ENCODE measurements at regions not wholly inside any gene's neighbourhood (a gene's known extent, or its start where the extent isn't known, plus 50 kb on each side); places are given as distances from the start of the nearest gene placed in this dataset.
"Not testable (repeated sequence)": the region's sequence is repeated elsewhere in the genome, so short reads cannot be mapped to it uniquely, and the experiment has no call there.

GRCh38 chr11:31949733-31950200 lies 138.6 kb upstream of the PAX6 start:
- DNase-seq; POLR2A ChIA-PET; H3K36me3 Mint-ChIP-seq (ENCODE audit: low read depth); H3K4me3 Mint-ChIP-seq; ATAC-seq; CTCF ChIA-PET; H3K27ac Mint-ChIP-seq; H3K9me3 Mint-ChIP-seq (ENCODE audit: insufficient read depth): not testable (repeated sequence)
- Mint-ChIP-seq H3K27me3 (ENCODE audit: low read depth) (peaks cover 15% of the 10 kb centered on the region), H3K4me1 (ENCODE audit: low read depth) (peaks cover 10% of the 10 kb centered on the region)

- Mint-ChIP-seq H3K4me1 (ENCODE audit: low read depth) (peaks cover 17% of the 10 kb centered on the region), H3K27me3 (ENCODE audit: low read depth) (peaks cover 15% of the 10 kb centered on the region), H3K4me3 (no peak overlapping the region), H3K27ac (no peak overlapping the region), H3K36me3 (ENCODE audit: low read depth) (no peaks in the 10 kb centered on the region), H3K9me3 (ENCODE audit: insufficient read depth) (no peaks in the 10 kb centered on the region)
- ChIA-PET POLR2A (no interaction called here), CTCF (no interaction called here)
- DNase-seq (no peak), ATAC-seq (no peak)
Measured at GRCh38 chr11:31947051-31947450, 135.9 kb upstream of the PAX6 start.

- Mint-ChIP-seq H3K4me3 (no peak overlapping the region), H3K4me1 (ENCODE audit: low read depth) (peaks cover 7% of the 10 kb centered on the region), H3K9me3 (ENCODE audit: insufficient read depth) (no peaks in the 10 kb centered on the region), H3K36me3 (ENCODE audit: low read depth) (no peaks in the 10 kb centered on the region), H3K27me3 (ENCODE audit: low read depth) (peaks cover 13% of the 10 kb centered on the region), H3K27ac (no peak overlapping the region)
- CTCF ChIA-PET = interaction anchor here (1.5 kb wide), 1 partner anchor 11 kb away, joined by 4 read pairs; no protein-coding TSS in a partner anchor
- POLR2A ChIA-PET = no interaction called here
- ATAC-seq (no peak), DNase-seq (no peak)
Measured at GRCh38 chr11:31943056-31943780, 132.1 kb upstream of the PAX6 start.

- no peak for ATAC-seq
- Mint-ChIP-seq H3K4me1 (ENCODE audit: low read depth) (peaks cover 7% of the 10 kb centered on the region), H3K9me3 (ENCODE audit: insufficient read depth) (no peaks in the 10 kb centered on the region), H3K4me3 (no peak overlapping the region), H3K27ac (no peak overlapping the region), H3K27me3 (ENCODE audit: low read depth) (peaks cover 12% of the 10 kb centered on the region), H3K36me3 (ENCODE audit: low read depth) (no peaks in the 10 kb centered on the region)
- POLR2A ChIA-PET = no interaction called here
- DNase-seq = no peak
- CTCF ChIA-PET = no interaction called here
Measured at GRCh38 chr11:31940371-31941037, 129.4 kb upstream of the PAX6 start.

- CTCF ChIA-PET = no interaction called here
- Mint-ChIP-seq H3K36me3 (ENCODE audit: low read depth) (no peaks in the 10 kb centered on the region), H3K27ac (no peak overlapping the region), H3K9me3 (ENCODE audit: insufficient read depth) (no peaks in the 10 kb centered on the region), H3K27me3 (ENCODE audit: low read depth) (peaks cover 8% of the 10 kb centered on the region), H3K4me3 (no peak overlapping the region), H3K4me1 (ENCODE audit: low read depth) (peaks cover 7% of the 10 kb centered on the region)
- POLR2A ChIA-PET = no interaction called here
- DNase-seq = no peak
- ATAC-seq = no peak
Measured at GRCh38 chr11:31939004-31939403, 127.9 kb upstream of the PAX6 start.

GRCh38 chr11:31936312-31936711 lies 125.2 kb upstream of the PAX6 start:
- CTCF ChIA-PET = no interaction called here

GRCh38 chr11:31932879-31933278 lies 121.8 kb upstream of the PAX6 start:
- peaks cover 7% of the 10 kb centered on the region for H3K27me3 Mint-ChIP-seq (ENCODE audit: low read depth)

More at GRCh38 chr11:31936312-31936711, 125.2 kb upstream of the PAX6 start:
- Mint-ChIP-seq H3K9me3 (ENCODE audit: insufficient read depth) (no peaks in the 10 kb centered on the region), H3K27ac (no peak overlapping the region), H3K4me3 (no peak overlapping the region), H3K4me1 (ENCODE audit: low read depth) (no peaks in the 10 kb centered on the region), H3K27me3 (ENCODE audit: low read depth) (peaks cover 7% of the 10 kb centered on the region), H3K36me3 (ENCODE audit: low read depth) (no peaks in the 10 kb centered on the region)
- DNase-seq (no peak), ATAC-seq (no peak)
- POLR2A ChIA-PET = no interaction called here

GRCh38 chr11:31927982-31928381 lies 116.9 kb upstream of the PAX6 start:
- no peak for DNase-seq
- no peak overlapping the region for H3K4me3 Mint-ChIP-seq
- H3K27ac Mint-ChIP-seq = no peak overlapping the region
- ChIA-PET CTCF (no interaction called here), POLR2A (no interaction called here)
- H3K27me3 Mint-ChIP-seq (ENCODE audit: low read depth) = peaks cover 6% of the 10 kb centered on the region
- no peaks in the 10 kb centered on the region for H3K4me1 Mint-ChIP-seq (ENCODE audit: low read depth)
- H3K9me3 Mint-ChIP-seq (ENCODE audit: insufficient read depth) = no peaks in the 10 kb centered on the region
- no peaks in the 10 kb centered on the region for H3K36me3 Mint-ChIP-seq (ENCODE audit: low read depth)
- ATAC-seq = no peak

More at GRCh38 chr11:31932879-31933278, 121.8 kb upstream of the PAX6 start:
- no peak for DNase-seq
- Mint-ChIP-seq H3K4me1 (ENCODE audit: low read depth) (no peaks in the 10 kb centered on the region), H3K4me3 (no peak overlapping the region), H3K27ac (no peak overlapping the region), H3K9me3 (ENCODE audit: insufficient read depth) (no peaks in the 10 kb centered on the region), H3K36me3 (ENCODE audit: low read depth) (no peaks in the 10 kb centered on the region)
- CTCF ChIA-PET = no interaction called here
- ATAC-seq = no peak
- POLR2A ChIA-PET = no interaction called here

GRCh38 chr11:31926816-31927528 lies 115.8 kb upstream of the PAX6 start:
- ATAC-seq = no peak
- Mint-ChIP-seq H3K4me3 (no peak overlapping the region), H3K27ac (no peak overlapping the region), H3K36me3 (ENCODE audit: low read depth) (no peaks in the 10 kb centered on the region), H3K9me3 (ENCODE audit: insufficient read depth) (no peaks in the 10 kb centered on the region), H3K4me1 (ENCODE audit: low read depth) (no peaks in the 10 kb centered on the region), H3K27me3 (ENCODE audit: low read depth) (peaks cover 4% of the 10 kb centered on the region)
- ChIA-PET CTCF (no interaction called here), POLR2A (no interaction called here)
- no peak for DNase-seq

- Mint-ChIP-seq H3K36me3 (ENCODE audit: low read depth) (no peaks in the 10 kb centered on the region), H3K27ac (no peak overlapping the region), H3K4me3 (no peak overlapping the region), H3K27me3 (ENCODE audit: low read depth) (peaks cover 4% of the 10 kb centered on the region), H3K4me1 (ENCODE audit: low read depth) (no peaks in the 10 kb centered on the region), H3K9me3 (ENCODE audit: insufficient read depth) (no peaks in the 10 kb centered on the region)
- no peak for ATAC-seq
- DNase-seq = no peak
- POLR2A ChIA-PET = no interaction called here
- CTCF ChIA-PET = no interaction called here
Measured at GRCh38 chr11:31926106-31926505, 115.0 kb upstream of the PAX6 start.

- Mint-ChIP-seq H3K27ac (no peak overlapping the region), H3K36me3 (ENCODE audit: low read depth) (no peaks in the 10 kb centered on the region), H3K4me3 (no peak overlapping the region), H3K27me3 (ENCODE audit: low read depth) (peaks cover 4% of the 10 kb centered on the region), H3K9me3 (ENCODE audit: insufficient read depth) (no peaks in the 10 kb centered on the region), H3K4me1 (ENCODE audit: low read depth) (no peaks in the 10 kb centered on the region)
- DNase-seq = no peak
- ATAC-seq = no peak
- CTCF ChIA-PET = no interaction called here
- POLR2A ChIA-PET = no interaction called here
Measured at GRCh38 chr11:31922450-31922849, 111.3 kb upstream of the PAX6 start.

- no peak overlapping the region for H3K27ac Mint-ChIP-seq
- H3K4me1 Mint-ChIP-seq (ENCODE audit: low read depth) = no peaks in the 10 kb centered on the region
- H3K27me3 Mint-ChIP-seq (ENCODE audit: low read depth) = peaks cover 4% of the 10 kb centered on the region
- ChIA-PET CTCF (no interaction called here), POLR2A (no interaction called here)
- DNase-seq = no peak
- ATAC-seq = no peak
- H3K9me3 Mint-ChIP-seq (ENCODE audit: insufficient read depth) = no peaks in the 10 kb centered on the region
- no peaks in the 10 kb centered on the region for H3K36me3 Mint-ChIP-seq (ENCODE audit: low read depth)
- H3K4me3 Mint-ChIP-seq = no peak overlapping the region
Measured at GRCh38 chr11:31921081-31921480, 110.0 kb upstream of the PAX6 start.
